Neural crest cell (in vitro differentiated cells): ENCODE measurements at regions not wholly inside any gene's neighbourhood (a gene's known extent, or its start where the extent isn't known, plus 50 kb on each side); places are given as distances from the start of the nearest gene placed in this dataset.

ENCODE experiments used
- DNase-seq: peaks from one replicate; pipeline ENCODE4 v3.0.0; 2021; ENCODE audit warnings: low read depth, mixed read lengths, low spot score
- H3K27ac Mint-ChIP-seq: one replicate; pipeline ENCODE4 v1.8.0; 2021; ENCODE audit warnings: mild to moderate bottlenecking, mixed read lengths; ENCODE audit not compliant: unreplicated experiment
- H3K27me3 Mint-ChIP-seq: 2 replicates; pipeline ENCODE4 v1.8.0; 2021; ENCODE audit warnings: low read depth, mild to moderate bottlenecking, mixed read lengths
- H3K36me3 Mint-ChIP-seq: 2 replicates; pipeline ENCODE4 v1.8.0; 2021; ENCODE audit warnings: low read depth, mild to moderate bottlenecking, mixed read lengths
- H3K4me1 Mint-ChIP-seq: 2 replicates; pipeline ENCODE4 v1.8.0; 2021; ENCODE audit warnings: mixed read lengths
- H3K4me3 Mint-ChIP-seq: one replicate; pipeline ENCODE4 v1.8.0; 2021; ENCODE audit warnings: mild to moderate bottlenecking, mixed read lengths
- H3K9me3 Mint-ChIP-seq: 2 replicates; pipeline ENCODE4 v1.8.0; 2021; ENCODE audit warnings: mixed read lengths
- TF ChIP-seq, protein P1 (sequence below): fragments of 200-600 bp; sonication (generic); conservative IDR thresholded peaks from 2 replicates; pipeline ENCODE4 v1.5.0; 2021; ENCODE audit warnings: antibody characterized with exemption, mild to moderate bottlenecking

DNA sequence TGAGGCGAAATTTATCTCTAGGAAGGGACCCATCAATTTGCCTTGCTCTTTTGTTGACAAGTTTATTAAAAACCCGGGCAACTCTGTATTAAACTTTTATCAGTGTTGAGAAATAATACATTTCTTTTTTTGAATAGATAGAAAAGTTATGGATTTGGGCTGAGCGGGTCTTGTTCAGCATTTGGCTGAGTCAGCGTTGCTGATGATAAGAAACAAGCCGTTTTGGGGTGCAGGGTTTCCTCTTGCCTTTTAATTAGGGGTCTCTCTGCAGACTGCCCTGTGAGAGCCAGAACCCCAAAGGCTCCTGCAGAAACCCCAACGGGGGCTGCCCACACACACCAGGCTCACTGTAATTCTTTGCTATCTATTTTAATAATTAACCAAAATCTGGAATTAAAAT is 82.1 kb upstream of the SLCO4A1 start:
- H3K4me1 Mint-ChIP-seq = peaks cover 17% of the 10 kb centered on the region
- no peaks in the 10 kb centered on the region for H3K36me3 Mint-ChIP-seq
- no peak overlapping the region for H3K27ac Mint-ChIP-seq
- no peak overlapping the region for H3K4me3 Mint-ChIP-seq
- TF ChIP-seq, protein P1, sequence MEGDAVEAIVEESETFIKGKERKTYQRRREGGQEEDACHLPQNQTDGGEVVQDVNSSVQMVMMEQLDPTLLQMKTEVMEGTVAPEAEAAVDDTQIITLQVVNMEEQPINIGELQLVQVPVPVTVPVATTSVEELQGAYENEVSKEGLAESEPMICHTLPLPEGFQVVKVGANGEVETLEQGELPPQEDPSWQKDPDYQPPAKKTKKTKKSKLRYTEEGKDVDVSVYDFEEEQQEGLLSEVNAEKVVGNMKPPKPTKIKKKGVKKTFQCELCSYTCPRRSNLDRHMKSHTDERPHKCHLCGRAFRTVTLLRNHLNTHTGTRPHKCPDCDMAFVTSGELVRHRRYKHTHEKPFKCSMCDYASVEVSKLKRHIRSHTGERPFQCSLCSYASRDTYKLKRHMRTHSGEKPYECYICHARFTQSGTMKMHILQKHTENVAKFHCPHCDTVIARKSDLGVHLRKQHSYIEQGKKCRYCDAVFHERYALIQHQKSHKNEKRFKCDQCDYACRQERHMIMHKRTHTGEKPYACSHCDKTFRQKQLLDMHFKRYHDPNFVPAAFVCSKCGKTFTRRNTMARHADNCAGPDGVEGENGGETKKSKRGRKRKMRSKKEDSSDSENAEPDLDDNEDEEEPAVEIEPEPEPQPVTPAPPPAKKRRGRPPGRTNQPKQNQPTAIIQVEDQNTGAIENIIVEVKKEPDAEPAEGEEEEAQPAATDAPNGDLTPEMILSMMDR = no peak
- no peak for DNase-seq
- H3K9me3 Mint-ChIP-seq = no peaks in the 10 kb centered on the region
- no peaks in the 10 kb centered on the region for H3K27me3 Mint-ChIP-seq

DNA sequence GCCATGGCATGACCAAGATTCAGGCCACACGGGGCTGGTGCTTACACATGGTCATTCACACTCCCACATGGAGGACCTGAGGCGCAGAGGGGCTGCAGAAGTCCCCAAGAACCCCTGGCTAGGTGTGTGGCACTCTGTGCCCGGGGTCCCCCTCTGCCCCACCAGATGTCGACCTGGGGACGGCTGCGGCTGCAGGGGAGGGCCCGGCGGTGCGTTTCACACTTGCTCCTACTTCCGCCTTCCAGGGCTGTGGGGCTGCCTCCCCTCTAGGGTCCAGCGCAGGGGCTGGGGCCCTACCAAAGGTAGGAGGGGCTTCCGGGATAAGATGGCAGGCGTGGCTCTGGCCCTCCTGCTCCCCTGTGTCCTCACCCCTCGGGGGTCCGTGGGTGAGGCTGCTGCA is 81.1 kb upstream of the SLCO4A1 start:
- no peaks in the 10 kb centered on the region for H3K9me3 Mint-ChIP-seq
- H3K4me1 Mint-ChIP-seq = peaks cover 12% of the 10 kb centered on the region
- H3K27ac Mint-ChIP-seq = no peak overlapping the region
- no peak overlapping the region for H3K4me3 Mint-ChIP-seq
- TF ChIP-seq, protein P1 = no peak
- no peaks in the 10 kb centered on the region for H3K27me3 Mint-ChIP-seq
- H3K36me3 Mint-ChIP-seq = no peaks in the 10 kb centered on the region
- DNase-seq = no peak

DNA sequence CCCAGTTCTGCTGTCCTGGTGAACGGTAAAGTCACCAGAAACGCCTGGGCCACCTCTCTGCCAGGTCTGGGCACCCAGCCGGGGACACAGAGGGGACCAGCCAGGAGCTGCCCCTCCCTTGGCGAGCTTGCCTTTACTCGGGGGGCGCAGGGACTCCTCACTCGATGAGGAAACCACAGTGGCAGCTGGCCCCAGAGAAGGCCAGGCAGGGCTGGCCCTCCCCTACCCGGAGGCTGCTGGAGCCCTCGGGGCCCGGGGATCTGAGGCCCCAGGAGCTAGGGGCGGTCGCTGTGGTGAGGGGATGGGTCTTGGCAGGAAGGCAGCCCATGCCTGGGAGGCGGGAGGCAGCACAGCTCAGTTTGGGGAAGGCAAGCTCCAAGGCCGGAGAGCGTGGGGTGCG is 80.4 kb upstream of the SLCO4A1 start:
- H3K36me3 Mint-ChIP-seq = no peaks in the 10 kb centered on the region

DNA sequence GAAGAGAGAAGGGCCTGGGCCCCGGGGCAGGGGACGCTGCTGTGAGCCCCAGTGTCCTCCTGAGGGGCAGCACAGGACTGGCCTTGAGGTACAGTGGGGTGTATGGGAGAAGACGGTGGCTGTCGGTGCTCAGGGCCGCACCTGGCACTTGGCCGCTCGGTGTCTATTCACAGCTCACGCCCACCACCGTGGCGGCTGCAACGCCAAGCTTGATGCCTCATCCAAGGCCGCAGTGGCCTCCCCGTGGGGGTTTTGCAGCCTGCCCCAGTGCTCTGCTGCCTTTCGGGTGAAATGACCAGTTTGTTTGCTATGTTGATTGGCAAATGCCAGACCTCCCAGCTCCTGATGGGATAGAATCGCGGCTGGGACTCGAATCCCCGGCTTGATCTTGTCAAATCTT is 79.5 kb upstream of the SLCO4A1 start:
- H3K4me3 Mint-ChIP-seq = no peak overlapping the region
- no peak overlapping the region for H3K27ac Mint-ChIP-seq
- H3K4me1 Mint-ChIP-seq = peaks cover 6% of the 10 kb centered on the region
- H3K27me3 Mint-ChIP-seq = no peaks in the 10 kb centered on the region
- TF ChIP-seq, protein P1 = no peak
- no peaks in the 10 kb centered on the region for H3K9me3 Mint-ChIP-seq
- DNase-seq = no peak
- H3K36me3 Mint-ChIP-seq = no peaks in the 10 kb centered on the region

More for the DNA sequence above, 80.4 kb upstream of the SLCO4A1 start:
- DNase-seq = no peak
- Mint-ChIP-seq H3K9me3 (no peaks in the 10 kb centered on the region), H3K27me3 (no peaks in the 10 kb centered on the region), H3K4me1 (peaks cover 10% of the 10 kb centered on the region), H3K27ac (no peak overlapping the region), H3K4me3 (no peak overlapping the region)
- TF ChIP-seq, protein P1 = no peak

DNA sequence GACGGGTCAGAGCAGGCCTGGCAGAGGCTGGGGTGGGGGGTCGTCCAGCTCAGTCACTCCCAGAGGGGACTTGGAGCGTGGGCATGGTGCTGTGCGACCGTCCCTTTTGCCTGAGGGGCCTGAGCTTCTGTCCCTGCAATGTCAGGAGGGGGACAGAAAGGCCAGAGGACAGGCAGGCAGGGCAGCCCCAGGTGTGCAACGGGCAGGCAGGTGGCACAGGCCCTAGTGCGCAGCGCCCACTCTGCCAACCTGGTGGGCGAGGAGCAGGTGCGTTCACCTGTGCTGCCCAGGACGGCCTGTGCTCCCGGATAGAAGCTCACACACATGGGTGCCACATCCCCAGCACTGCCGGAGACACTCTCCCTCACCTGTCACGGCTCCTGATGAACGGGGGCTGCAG is 78.7 kb upstream of the SLCO4A1 start:
- TF ChIP-seq, protein P1 = no peak
- Mint-ChIP-seq H3K36me3 (no peaks in the 10 kb centered on the region), H3K27me3 (no peaks in the 10 kb centered on the region), H3K27ac (no peak overlapping the region), H3K4me1 (no peaks in the 10 kb centered on the region), H3K9me3 (no peaks in the 10 kb centered on the region), H3K4me3 (no peak overlapping the region)
- no peak for DNase-seq
